ENCODE measurements at regions not wholly inside any gene's neighbourhood (a gene's known extent, or its start where the extent isn't known, plus 50 kb on each side); places are given as distances from the start of the nearest gene placed in this dataset.

- Histone ChIP-seq H4K8ac (ENCODE audit: extremely low read depth, insufficient read depth, low read length) (no peak overlapping the region), H3K4ac (replicated peaks; ENCODE audit: insufficient read length, low read depth, low read length) (no peak overlapping the region), H2BK12ac (ENCODE audit: low read depth, low read length) (no peak overlapping the region), H2AK5ac (ENCODE audit: low read depth, low read length) (no peak overlapping the region), H3K27me3 (replicated peaks in 1 of 4; ENCODE audit: control insufficient read depth in 3 of 4, extremely low read depth in 1 of 4, insufficient read depth in 3 of 4, low read length in 3 of 4) (no peaks in the 10 kb centered on the region), H3K4me2 (ENCODE audit: insufficient read depth in 1 of 2, low read depth in 2 of 2, low read length in 2 of 2) (no peak overlapping the region), H3K79me2 (ENCODE audit: control insufficient read depth in 1 of 2, insufficient read depth in 2 of 2, low read length in 2 of 2) (no peaks in the 10 kb centered on the region), H2AFZ (ENCODE audit: low read length) (no peak overlapping the region), H3K9me3 (ENCODE audit: insufficient read depth in 2 of 2, low read depth in 1 of 2, low read length in 1 of 2) (no peaks in the 10 kb centered on the region), H3K56ac (replicated peaks; ENCODE audit: insufficient read length, low read depth, low read length) (no peak overlapping the region), H3K18ac (ENCODE audit: extremely low read depth, low read length) (no peak overlapping the region), H3K79me1 (ENCODE audit: low read depth, low read length) (no peaks in the 10 kb centered on the region), H3K23ac (ENCODE audit: insufficient read length) (no peak overlapping the region), H2BK120ac (replicated peaks; ENCODE audit: low read depth, low read length) (no peak overlapping the region), H3K4me3 (ENCODE audit: extremely low read depth in 1 of 4, insufficient read depth in 2 of 4, low read depth in 3 of 4, low read length in 4 of 4) (no peak overlapping the region), H4K91ac (replicated peaks; ENCODE audit: insufficient read length, low read length) (no peak overlapping the region), H4K5ac (ENCODE audit: insufficient read length, low read depth, low read length) (no peak overlapping the region), H4K20me1 (replicated peaks in 1 of 2; ENCODE audit: control insufficient read depth in 1 of 2, insufficient read depth in 2 of 2, low read length in 2 of 2) (no peaks in the 10 kb centered on the region), H3K9ac (replicated peaks in 1 of 4; ENCODE audit: extremely low read depth in 1 of 4, low read depth in 3 of 4, low read length in 3 of 4) (no peak overlapping the region), H3K4me1 (replicated peaks in 1 of 4; ENCODE audit: control insufficient read depth in 3 of 4, insufficient read depth in 4 of 4, low read length in 3 of 4) (no peaks in the 10 kb centered on the region), H2BK15ac (ENCODE audit: low read length) (no peak overlapping the region), H3K14ac (ENCODE audit: insufficient read length) (no peak overlapping the region), H2BK20ac (ENCODE audit: low read length) (no peak overlapping the region), H2BK5ac (ENCODE audit: low read depth, low read length) (no peak overlapping the region), H3K23me2 (ENCODE audit: low read depth, low read length) (no peaks in the 10 kb centered on the region), H3K27ac (ENCODE audit: low read depth, low read length) (no peak overlapping the region), H3K36me3 (ENCODE audit: control insufficient read depth in 2 of 4, insufficient read depth in 4 of 4, low read length in 3 of 4) (no peaks in the 10 kb centered on the region)
- POLR2A ChIA-PET (ENCODE audit: partially characterized antibody), result no interaction called here
- TF ChIP-seq CREB1 (IDR thresholded peaks at IDR 0.05) (no peak), GTF2F1 (IDR thresholded peaks at IDR 0.05; ENCODE audit: borderline replicate concordance, low read depth, low read length) (no peak), YY1 (IDR thresholded peaks at IDR 0.05; ENCODE audit: low read depth, low read length) (no peak), NRF1 (IDR thresholded peaks at IDR 0.05; ENCODE audit: low read depth, low read length) (no peak), SP1 (IDR thresholded peaks at IDR 0.05; ENCODE audit: low read depth, low read length) (no peak), RBBP5 (IDR thresholded peaks at IDR 0.05; ENCODE audit: borderline replicate concordance, low read depth, low read length) (no peak)
- no peak for DNase-seq (ENCODE audit: low read depth in 1 of 2, low spot score in 2 of 2)
- FAIRE-seq, result no peak
- WGBS, 2 experiments (ENCODE audit: extremely low coverage in 1 of 2, insufficient coverage in 1 of 2, insufficient read length in 1 of 2, insufficient replicate concordance in 2 of 2, low coverage in 1 of 2, low lambda C conversion rate in 2 of 2, missing lambda C conversion rate in 1 of 2), result 89% methylated on average over 1 of the region's 1 CpG; no CpG with 5 or more reads in 1 of the 2 experiments
- CTCF ChIA-PET (ENCODE audit: partially characterized antibody), result interaction anchor here (3.6 kb wide), 1 partner anchor 13 kb away, joined by 18 read pairs; no protein-coding TSS in a partner anchor
Measured at GRCh38 chr1:70874818-70875217, 172.8 kb downstream of the PTGER3 start.
